ENCODE measurements at regions not wholly inside any gene's neighbourhood (a gene's known extent, or its start where the extent isn't known, plus 50 kb on each side); places are given as distances from the start of the nearest gene placed in this dataset.

- no peak for TF ChIP-seq CTCF (IDR thresholded peaks at IDR 0.05)
- TF ChIP-seq POLR2AphosphoS5 (IDR thresholded peaks at IDR 0.05; ENCODE audit: insufficient read depth in 1 of 2, low read depth in 1 of 2), result no peak
- TF ChIP-seq POLR2A (IDR thresholded peaks at IDR 0.05), result no peak
Observed at GRCh38 chr13:106383791-106384190, 151.7 kb downstream of the EFNB2 start.

Measured in vagina (tissue), 2 donors.